ENCODE measurements at regions not wholly inside any gene's neighbourhood (a gene's known extent, or its start where the extent isn't known, plus 50 kb on each side); places are given as distances from the start of the nearest gene placed in this dataset.
"Not testable (repeated sequence)": the region's sequence is repeated elsewhere in the genome, so short reads cannot be mapped to it uniquely, and the experiment has no call there.

DNA sequence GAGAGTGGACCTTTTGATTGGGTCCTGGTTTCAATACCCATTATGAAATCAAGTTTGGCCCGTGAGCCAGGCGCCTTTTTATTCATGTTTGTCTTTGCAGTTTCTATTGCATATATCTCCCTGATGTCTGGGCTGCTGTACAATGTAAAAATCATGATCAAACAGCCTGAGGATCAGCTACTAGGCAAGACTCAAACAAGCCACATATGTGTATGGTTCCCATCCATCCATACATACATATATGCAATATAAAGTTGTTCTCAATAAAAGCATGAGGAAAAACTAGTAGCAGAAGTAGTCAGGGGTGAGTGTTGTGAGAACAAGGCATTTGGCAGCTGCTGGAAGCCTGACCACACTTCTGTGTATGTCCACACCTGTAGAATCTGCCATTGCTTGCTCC, 562.4 kb upstream of the USP24 start:
- no peak overlapping the region for H3K27ac ChIP-seq (ENCODE audit: low read length)
- no peaks in the 10 kb centered on the region; the same call in 1 of the 2 replicates for H3K4me1 ChIP-seq (ENCODE audit: control insufficient read depth, insufficient read depth, low read length)
- H3K27me3 ChIP-seq (ENCODE audit: control insufficient read depth, insufficient read depth, low read length), result no peaks in the 10 kb centered on the region
- no CpG with 5 or more reads among the region's 2 CpGs for WGBS (ENCODE audit: insufficient coverage, insufficient read length)
- H3K4me3 ChIP-seq (ENCODE audit: low read length), result no peak overlapping the region
- H3K36me3 ChIP-seq (ENCODE audit: control insufficient read depth, insufficient read depth, low read length), result no peaks in the 10 kb centered on the region
- no peaks in the 10 kb centered on the region for H3K9me3 ChIP-seq (ENCODE audit: control insufficient read depth, insufficient read depth, low read length)
- no peak for DNase-seq (ENCODE audit: low read depth, low spot score)

GRCh38 chr1:55775007-55775406, 559.8 kb upstream of the USP24 start:
- no peak for DNase-seq (ENCODE audit: low read depth, low spot score)
- H3K4me3 ChIP-seq (ENCODE audit: low read length), result no peak overlapping the region
- no peaks in the 10 kb centered on the region for H3K36me3 ChIP-seq (ENCODE audit: control insufficient read depth, insufficient read depth, low read length)
- no peaks in the 10 kb centered on the region for H3K9me3 ChIP-seq (ENCODE audit: control insufficient read depth, insufficient read depth, low read length)
- no peaks in the 10 kb centered on the region for H3K27me3 ChIP-seq (ENCODE audit: control insufficient read depth, insufficient read depth, low read length)
- no peak overlapping the region for H3K27ac ChIP-seq (ENCODE audit: low read length)
- WGBS (ENCODE audit: insufficient coverage, insufficient read length), result no CpG with 5 or more reads among the region's 3 CpGs
- no peaks in the 10 kb centered on the region for H3K4me1 ChIP-seq (ENCODE audit: control insufficient read depth, insufficient read depth, low read length)

DNA sequence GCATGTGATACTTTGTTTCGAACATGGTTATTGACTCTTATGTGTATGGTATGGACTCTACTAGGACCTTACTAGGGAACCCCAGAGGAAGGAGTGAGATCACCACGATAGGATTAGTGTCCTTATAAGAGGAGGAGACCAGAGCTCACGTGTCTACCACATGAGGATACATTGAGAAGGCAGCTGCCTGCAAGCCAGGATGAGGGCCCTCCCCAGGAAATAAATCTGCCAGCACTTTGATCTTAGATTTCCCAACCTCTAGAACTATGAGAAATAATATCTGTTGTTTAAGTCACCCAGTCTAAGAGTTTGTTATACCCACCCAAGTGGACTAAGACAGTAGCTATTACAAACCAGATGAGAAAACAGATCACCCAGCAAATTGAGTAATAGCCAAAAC, 559.3 kb upstream of the USP24 start:
- no peaks in the 10 kb centered on the region for H3K36me3 ChIP-seq (ENCODE audit: control insufficient read depth, insufficient read depth, low read length)
- no peaks in the 10 kb centered on the region for H3K9me3 ChIP-seq (ENCODE audit: control insufficient read depth, insufficient read depth, low read length)
- WGBS (ENCODE audit: insufficient coverage, insufficient read length), result no CpG with 5 or more reads among the region's 3 CpGs
- no peak overlapping the region for H3K27ac ChIP-seq (ENCODE audit: low read length)
- no peaks in the 10 kb centered on the region for H3K4me1 ChIP-seq (ENCODE audit: control insufficient read depth, insufficient read depth, low read length)
- no peak for DNase-seq (ENCODE audit: low read depth, low spot score)
- no peaks in the 10 kb centered on the region for H3K27me3 ChIP-seq (ENCODE audit: control insufficient read depth, insufficient read depth, low read length)
- no peak overlapping the region for H3K4me3 ChIP-seq (ENCODE audit: low read length)

- no peak for DNase-seq (ENCODE audit: low read depth, low spot score)
- no peak overlapping the region for H3K4me3 ChIP-seq (ENCODE audit: low read length)
- H3K4me1 ChIP-seq (ENCODE audit: control insufficient read depth, insufficient read depth, low read length), result no peaks in the 10 kb centered on the region
- H3K9me3 ChIP-seq (ENCODE audit: control insufficient read depth, insufficient read depth, low read length), result no peaks in the 10 kb centered on the region
- no peaks in the 10 kb centered on the region for H3K36me3 ChIP-seq (ENCODE audit: control insufficient read depth, insufficient read depth, low read length)
- H3K27ac ChIP-seq (ENCODE audit: low read length), result no peak overlapping the region
- no CpG with 5 or more reads among the region's 4 CpGs for WGBS (ENCODE audit: insufficient coverage, insufficient read length)
- H3K27me3 ChIP-seq (ENCODE audit: control insufficient read depth, insufficient read depth, low read length), result no peaks in the 10 kb centered on the region
Measured at GRCh38 chr1:55773211-55773940, 558.2 kb upstream of the USP24 start.

- H3K27ac ChIP-seq (ENCODE audit: low read length), result no peak overlapping the region
- H3K4me3 ChIP-seq (ENCODE audit: low read length), result no peak overlapping the region
- H3K4me1 ChIP-seq (ENCODE audit: control insufficient read depth, insufficient read depth, low read length), result no peaks in the 10 kb centered on the region
- no peaks in the 10 kb centered on the region for H3K27me3 ChIP-seq (ENCODE audit: control insufficient read depth, insufficient read depth, low read length)
- no peaks in the 10 kb centered on the region for H3K9me3 ChIP-seq (ENCODE audit: control insufficient read depth, insufficient read depth, low read length)
- DNase-seq (ENCODE audit: low read depth, low spot score), result no peak
- WGBS (ENCODE audit: insufficient coverage, insufficient read length), result no CpG with 5 or more reads among the region's 1 CpG
- no peaks in the 10 kb centered on the region for H3K36me3 ChIP-seq (ENCODE audit: control insufficient read depth, insufficient read depth, low read length)
Measured at GRCh38 chr1:55768327-55768952, 553.3 kb upstream of the USP24 start.

- no peak overlapping the region for H3K27ac ChIP-seq (ENCODE audit: low read length)
- H3K4me3 ChIP-seq (ENCODE audit: low read length), result no peak overlapping the region
- no peaks in the 10 kb centered on the region for H3K27me3 ChIP-seq (ENCODE audit: control insufficient read depth, insufficient read depth, low read length)
- DNase-seq (ENCODE audit: low read depth, low spot score), result no peak
- no peaks in the 10 kb centered on the region for H3K4me1 ChIP-seq (ENCODE audit: control insufficient read depth, insufficient read depth, low read length)
- H3K36me3 ChIP-seq (ENCODE audit: control insufficient read depth, insufficient read depth, low read length), result no peaks in the 10 kb centered on the region
- WGBS (ENCODE audit: insufficient coverage, insufficient read length), result no CpG with 5 or more reads among the region's 3 CpGs
- H3K9me3 ChIP-seq (ENCODE audit: control insufficient read depth, insufficient read depth, low read length), result no peaks in the 10 kb centered on the region
Measured at GRCh38 chr1:55767171-55767570, 552.0 kb upstream of the USP24 start.

- WGBS (ENCODE audit: insufficient coverage, insufficient read length), result no CpG with 5 or more reads among the region's 3 CpGs
- not testable (repeated sequence) for H3K27me3 ChIP-seq (ENCODE audit: control insufficient read depth, insufficient read depth, low read length); H3K36me3 ChIP-seq (ENCODE audit: control insufficient read depth, insufficient read depth, low read length); H3K4me3 ChIP-seq (ENCODE audit: low read length); DNase-seq (ENCODE audit: low read depth, low spot score); H3K4me1 ChIP-seq (ENCODE audit: control insufficient read depth, insufficient read depth, low read length); H3K9me3 ChIP-seq (ENCODE audit: control insufficient read depth, insufficient read depth, low read length); H3K27ac ChIP-seq (ENCODE audit: low read length)
Measured at GRCh38 chr1:55765505-55765904, 550.3 kb upstream of the USP24 start.

- no CpG with 5 or more reads among the region's 2 CpGs for WGBS (ENCODE audit: insufficient coverage, insufficient read length)
Measured at GRCh38 chr1:55751776-55752175, 536.6 kb upstream of the USP24 start.

DNA sequence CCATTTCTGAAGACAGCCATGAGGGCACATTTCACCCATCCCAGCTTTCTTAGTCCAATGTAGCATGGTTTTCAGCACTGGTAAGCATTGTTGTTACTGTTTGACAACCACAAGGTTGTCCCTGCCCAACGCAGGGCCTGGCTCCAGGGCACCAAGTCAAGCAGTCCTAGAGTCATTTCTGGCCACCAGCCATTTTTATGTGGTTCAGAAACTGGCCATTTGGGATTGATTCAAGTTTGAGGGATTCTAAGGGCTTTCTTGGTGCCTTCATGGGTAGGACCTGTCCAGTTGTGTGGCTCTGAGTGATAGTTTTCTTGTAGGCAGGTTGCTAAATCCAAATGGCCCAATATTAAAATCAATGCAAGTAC, 535.4 kb upstream of the USP24 start:
- Histone ChIP-seq H3K27me3 (ENCODE audit: control insufficient read depth, insufficient read depth, low read length) (no peaks in the 10 kb centered on the region), H3K27ac (ENCODE audit: low read length) (no peak overlapping the region), H3K9me3 (ENCODE audit: control insufficient read depth, insufficient read depth, low read length) (no peaks in the 10 kb centered on the region), H3K36me3 (ENCODE audit: control insufficient read depth, insufficient read depth, low read length) (no peaks in the 10 kb centered on the region), H3K4me3 (ENCODE audit: low read length) (no peak overlapping the region), H3K4me1 (ENCODE audit: control insufficient read depth, insufficient read depth, low read length) (no peaks in the 10 kb centered on the region)
- DNase-seq (ENCODE audit: low read depth, low spot score), result no peak
- WGBS (ENCODE audit: insufficient coverage, insufficient read length), result no CpG with 5 or more reads among the region's 1 CpG

More at GRCh38 chr1:55751776-55752175, 536.6 kb upstream of the USP24 start:
- no peaks in the 10 kb centered on the region for H3K36me3 ChIP-seq (ENCODE audit: control insufficient read depth, insufficient read depth, low read length)
- no peak for DNase-seq (ENCODE audit: low read depth, low spot score)
- no peaks in the 10 kb centered on the region for H3K27me3 ChIP-seq (ENCODE audit: control insufficient read depth, insufficient read depth, low read length)
- H3K4me3 ChIP-seq (ENCODE audit: low read length), result no peak overlapping the region
- H3K27ac ChIP-seq (ENCODE audit: low read length), result no peak overlapping the region
- H3K9me3 ChIP-seq (ENCODE audit: control insufficient read depth, insufficient read depth, low read length), result no peaks in the 10 kb centered on the region
- no peaks in the 10 kb centered on the region for H3K4me1 ChIP-seq (ENCODE audit: control insufficient read depth, insufficient read depth, low read length)

- DNase-seq (ENCODE audit: low read depth, low spot score), result no peak
Measured at GRCh38 chr1:55749975-55750627, 534.9 kb upstream of the USP24 start.

More at GRCh38 chr1:55749975-55750627, 534.9 kb upstream of the USP24 start:
- H3K4me1 ChIP-seq (ENCODE audit: control insufficient read depth, insufficient read depth, low read length), result no peaks in the 10 kb centered on the region
- no peak overlapping the region for H3K4me3 ChIP-seq (ENCODE audit: low read length)
- no peaks in the 10 kb centered on the region for H3K27me3 ChIP-seq (ENCODE audit: control insufficient read depth, insufficient read depth, low read length)
- H3K9me3 ChIP-seq (ENCODE audit: control insufficient read depth, insufficient read depth, low read length), result no peaks in the 10 kb centered on the region
- no peaks in the 10 kb centered on the region for H3K36me3 ChIP-seq (ENCODE audit: control insufficient read depth, insufficient read depth, low read length)
- H3K27ac ChIP-seq (ENCODE audit: low read length), result no peak overlapping the region
- no CpG with 5 or more reads among the region's 6 CpGs for WGBS (ENCODE audit: insufficient coverage, insufficient read length)
